ENCODE measurements at regions not wholly inside any gene's neighbourhood (a gene's known extent, or its start where the extent isn't known, plus 50 kb on each side); places are given as distances from the start of the nearest gene placed in this dataset.

GRCh38 chr1:75993661-75994060 is 61.5 kb upstream of the ASB17 start:
- no peak for TF ChIP-seq CTCF (IDR thresholded peaks at IDR 0.05; ENCODE audit: insufficient read depth, low read depth, low read length, missing control alignments)
- H3K4me3 ChIP-seq (ENCODE audit: low read length) = no peak overlapping the region
- no peak for DNase-seq (ENCODE audit: low read depth)

- no peak for TF ChIP-seq CTCF (IDR thresholded peaks at IDR 0.05; ENCODE audit: insufficient read depth, low read depth, low read length, missing control alignments)
- H3K4me3 ChIP-seq (ENCODE audit: low read length) = no peak overlapping the region
- peak; percentile 32 for DNase-seq (ENCODE audit: low read depth)
These were observed 64.0 kb upstream of the ASB17 start for GRCh38 chr1:75996196-75996595.

- no peak for TF ChIP-seq CTCF (IDR thresholded peaks at IDR 0.05; ENCODE audit: insufficient read depth, low read depth, low read length, missing control alignments)
- H3K4me3 ChIP-seq (ENCODE audit: low read length) = no peak overlapping the region
- DNase-seq (ENCODE audit: low read depth) = no peak
These were observed 66.8 kb upstream of the ASB17 start for GRCh38 chr1:75999034-75999433.

- no peak for DNase-seq (ENCODE audit: low read depth)
- TF ChIP-seq CTCF (IDR thresholded peaks at IDR 0.05; ENCODE audit: insufficient read depth, low read depth, low read length, missing control alignments) = no peak
- no peak overlapping the region for H3K4me3 ChIP-seq (ENCODE audit: low read length)
These were observed 70.6 kb upstream of the ST6GALNAC3 start for GRCh38 chr1:76003946-76004345.

- H3K4me3 ChIP-seq (ENCODE audit: low read length) = no peak overlapping the region
These were observed 68.8 kb upstream of the ST6GALNAC3 start for GRCh38 chr1:76005765-76006164.

GRCh38 chr1:76006234-76006633 is 68.3 kb upstream of the ST6GALNAC3 start:
- DNase-seq (ENCODE audit: low read depth) = peak; percentile 5
- no peak for TF ChIP-seq CTCF (IDR thresholded peaks at IDR 0.05; ENCODE audit: insufficient read depth, low read depth, low read length, missing control alignments)

More at GRCh38 chr1:76005765-76006164, 68.8 kb upstream of the ST6GALNAC3 start:
- DNase-seq (ENCODE audit: low read depth) = no peak
- no peak for TF ChIP-seq CTCF (IDR thresholded peaks at IDR 0.05; ENCODE audit: insufficient read depth, low read depth, low read length, missing control alignments)

GRCh38 chr1:76010802-76011201 is 63.7 kb upstream of the ST6GALNAC3 start:
- DNase-seq (ENCODE audit: low read depth) = no peak
- no peak overlapping the region for H3K4me3 ChIP-seq (ENCODE audit: low read length)
- TF ChIP-seq CTCF (IDR thresholded peaks at IDR 0.05; ENCODE audit: insufficient read depth, low read depth, low read length, missing control alignments) = no peak

More at GRCh38 chr1:76006234-76006633, 68.3 kb upstream of the ST6GALNAC3 start:
- H3K4me3 ChIP-seq (ENCODE audit: low read length) = no peak overlapping the region

Data from epithelial cell of esophagus (primary cell).